GM21529 (cell line): ENCODE measurements at regions not wholly inside any gene's neighbourhood (a gene's known extent, or its start where the extent isn't known, plus 50 kb on each side); places are given as distances from the start of the nearest gene placed in this dataset.
"Not testable (repeated sequence)": the region's sequence is repeated elsewhere in the genome, so short reads cannot be mapped to it uniquely, and the experiment has no call there.

Source experiments
- ATAC-seq: cut with Tn5 transposase; IDR thresholded peaks from one replicate; pipeline ENCODE4 v1.9.1; 2021; ENCODE audit not compliant: unreplicated experiment

GRCh38 chr9:42568942-42569556 is 385.6 kb downstream of the SPATA31A6 start:
- ATAC-seq = not testable (repeated sequence)

- ATAC-seq = not testable (repeated sequence)
Measured at GRCh38 chr9:42577851-42578250, 394.4 kb downstream of the SPATA31A6 start.
